ENCODE measurements at regions not wholly inside any gene's neighbourhood (a gene's known extent, or its start where the extent isn't known, plus 50 kb on each side); places are given as distances from the start of the nearest gene placed in this dataset.
"Not testable (repeated sequence)": the region's sequence is repeated elsewhere in the genome, so short reads cannot be mapped to it uniquely, and the experiment has no call there.

DNA sequence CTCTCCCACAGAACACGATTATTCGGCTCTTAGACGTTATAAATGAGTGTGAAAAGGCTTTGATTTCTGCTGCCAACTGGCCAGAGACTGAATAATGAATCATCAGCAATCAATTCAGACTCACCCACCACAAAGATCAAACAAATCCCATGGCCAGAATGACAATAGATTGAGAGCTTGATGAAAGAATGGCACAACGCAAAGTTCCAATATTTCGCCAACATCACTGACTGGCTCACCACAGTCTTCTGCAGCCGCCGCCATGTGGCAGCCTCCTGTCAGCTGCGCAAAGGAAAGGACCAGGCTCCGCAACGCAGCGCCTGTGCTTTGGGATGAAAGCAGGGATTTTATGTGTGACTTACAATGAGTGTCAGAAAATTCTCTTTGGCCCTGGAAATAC lies 104.4 kb upstream of the SOX11 start:
- no peak for DNase-seq

DNA sequence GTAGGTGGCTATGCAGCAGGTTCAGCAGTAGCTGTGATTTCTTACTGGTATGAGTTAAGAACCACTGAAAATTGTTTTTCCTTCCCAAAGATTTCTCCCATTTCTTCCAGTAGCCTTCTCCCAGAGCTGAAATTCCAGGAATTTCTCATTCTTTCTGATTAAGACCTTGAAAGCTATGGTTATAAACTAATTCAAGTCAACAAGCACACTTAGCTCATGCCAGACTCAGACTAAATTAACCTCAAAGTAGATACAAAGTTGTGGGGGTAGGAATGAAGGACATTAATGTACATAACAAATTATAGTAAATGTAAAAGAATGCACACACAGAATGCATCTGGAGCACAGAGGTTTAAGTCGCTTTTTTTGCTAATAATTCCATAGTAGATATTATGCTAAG lies 103.6 kb upstream of the SOX11 start:
- no peak for DNase-seq

DNA sequence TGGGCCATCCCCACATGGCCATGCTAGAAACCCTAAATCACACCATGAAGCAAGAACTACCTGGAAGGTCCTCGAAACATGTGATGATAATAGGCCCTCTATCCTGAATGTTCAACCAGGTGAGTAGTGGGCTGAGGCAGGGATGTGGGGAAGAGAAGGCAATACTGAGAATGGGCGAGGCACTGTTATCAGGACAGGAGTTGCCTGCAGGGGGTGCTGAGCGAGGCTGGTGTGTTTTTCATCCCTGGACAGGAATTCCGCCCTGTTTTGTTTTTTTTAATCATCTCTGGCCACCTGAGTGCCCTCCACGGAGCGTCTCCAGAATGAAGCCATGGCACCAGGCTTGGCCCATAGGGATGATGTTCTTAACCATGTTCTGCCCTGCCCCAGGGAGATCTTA lies 103.0 kb upstream of the SOX11 start:
- DNase-seq, result no peak

DNA sequence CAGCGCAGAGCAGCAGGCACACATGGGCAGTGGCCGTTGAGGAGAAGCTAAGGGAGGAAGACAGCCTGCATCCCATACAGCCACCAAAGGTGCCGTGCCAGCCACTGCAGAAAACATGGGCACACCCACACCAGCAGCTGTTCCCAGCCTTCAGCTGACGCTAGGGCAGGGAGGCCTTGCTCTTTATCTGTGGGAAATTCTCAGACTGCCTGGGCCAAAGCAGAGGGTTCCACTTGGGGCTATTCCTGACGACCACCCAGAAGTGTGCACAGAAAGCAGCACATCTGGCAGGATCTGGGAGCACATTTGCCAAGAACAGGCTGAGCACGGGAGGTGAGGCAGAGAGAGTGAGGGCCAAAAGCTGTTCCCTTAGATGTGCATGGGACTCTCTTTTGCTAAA lies 101.3 kb upstream of the SOX11 start:
- no peak for DNase-seq

DNA sequence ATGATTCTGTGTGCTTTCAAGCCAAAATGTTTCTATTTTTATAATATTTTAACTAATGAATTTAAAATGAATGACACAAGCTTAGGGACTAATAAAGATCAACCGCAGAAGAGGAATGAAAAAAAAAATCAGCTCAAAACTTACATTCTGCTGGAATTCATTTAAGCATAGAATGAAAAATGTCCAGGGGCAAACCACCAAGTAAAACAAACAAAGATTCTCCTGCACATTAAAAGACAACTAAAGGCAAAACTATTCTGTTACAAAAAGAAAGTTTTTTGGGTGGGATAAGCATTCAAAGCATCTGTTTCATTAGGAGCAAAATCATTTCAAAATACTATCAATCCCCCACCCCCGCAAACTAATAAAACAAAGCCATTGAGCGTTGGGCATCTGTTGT lies 99.3 kb upstream of the SOX11 start:
- DNase-seq, result no peak

DNA sequence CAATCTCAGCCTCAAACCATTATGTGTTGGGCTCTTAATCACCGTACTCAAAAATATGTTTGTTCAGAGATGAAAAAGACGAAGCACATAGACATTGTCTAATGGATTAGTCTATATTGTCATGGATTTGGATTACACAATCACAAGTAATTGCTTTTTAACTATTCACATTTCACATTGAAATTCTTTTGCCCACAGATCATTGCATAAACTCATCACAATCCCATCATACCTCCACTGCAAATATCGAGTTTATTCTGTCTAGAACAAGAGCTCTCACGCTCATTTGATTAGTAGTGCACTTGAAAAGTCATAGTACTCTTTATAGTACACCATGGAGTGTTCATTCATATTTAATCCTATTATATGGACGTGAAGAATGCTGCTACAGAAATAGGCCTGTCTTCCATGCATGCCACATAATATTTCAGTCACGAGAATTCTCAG lies 97.9 kb upstream of the SOX11 start:
- no peak for DNase-seq

DNA sequence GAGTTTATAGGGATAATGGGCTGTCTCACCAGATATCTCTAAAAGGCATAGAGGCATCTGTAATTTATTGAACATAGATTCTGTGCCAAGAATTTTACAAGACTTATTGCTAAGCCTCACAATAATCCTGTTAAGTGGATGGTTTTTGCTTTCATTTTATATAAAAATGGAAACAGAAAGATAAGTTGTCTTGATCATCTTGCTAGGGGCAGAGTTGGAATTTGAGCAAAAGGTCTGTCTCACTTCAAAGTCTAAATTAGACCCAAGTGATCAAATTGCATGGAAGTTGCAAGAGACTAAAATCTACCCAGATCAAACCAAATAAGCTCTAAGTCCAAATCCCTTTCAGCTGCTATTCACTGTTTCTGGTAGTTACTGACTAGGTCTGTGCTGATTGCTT lies 95.3 kb upstream of the SOX11 start:
- DNase-seq, result no peak

DNA sequence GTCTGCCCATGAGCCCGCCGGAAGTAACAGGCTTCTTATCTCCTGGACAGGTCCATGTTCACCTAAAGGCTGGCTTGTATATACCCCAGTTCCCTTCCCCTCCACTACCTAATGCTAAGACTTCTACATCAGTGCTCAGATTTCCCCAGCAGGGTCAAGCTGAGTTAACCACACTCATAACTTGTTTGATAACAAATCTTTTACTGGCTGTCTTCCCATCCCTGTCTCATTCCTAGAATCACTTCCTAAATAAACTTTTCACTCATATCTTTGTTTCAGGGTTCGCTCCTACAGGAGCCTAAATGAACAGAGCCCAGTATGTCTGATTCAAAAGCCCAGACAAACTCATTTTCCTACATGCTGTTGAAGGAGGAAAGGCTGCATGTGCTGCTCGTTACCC lies 94.0 kb upstream of the SOX11 start:
- no peak for DNase-seq

DNA sequence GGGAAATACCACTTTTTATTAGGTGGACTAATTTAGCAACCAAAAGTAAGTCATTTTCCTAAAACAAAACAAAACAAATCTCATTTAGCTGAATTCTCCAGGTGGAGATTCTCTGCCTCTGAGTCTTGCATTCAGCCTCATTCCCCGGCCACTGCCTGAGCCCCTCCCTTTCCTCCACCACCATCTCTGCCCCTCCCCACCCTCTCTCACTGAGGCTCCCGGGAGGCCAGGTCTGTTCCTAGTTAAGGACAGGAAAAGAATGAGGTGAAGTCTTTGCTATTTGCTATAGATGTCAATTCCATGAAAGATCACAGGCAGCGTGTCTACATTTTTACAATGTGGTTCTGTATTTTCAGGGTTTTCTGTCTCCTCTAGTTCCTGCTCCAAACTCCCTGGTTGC lies 83.0 kb upstream of the SOX11 start:
- no peak for DNase-seq

DNA sequence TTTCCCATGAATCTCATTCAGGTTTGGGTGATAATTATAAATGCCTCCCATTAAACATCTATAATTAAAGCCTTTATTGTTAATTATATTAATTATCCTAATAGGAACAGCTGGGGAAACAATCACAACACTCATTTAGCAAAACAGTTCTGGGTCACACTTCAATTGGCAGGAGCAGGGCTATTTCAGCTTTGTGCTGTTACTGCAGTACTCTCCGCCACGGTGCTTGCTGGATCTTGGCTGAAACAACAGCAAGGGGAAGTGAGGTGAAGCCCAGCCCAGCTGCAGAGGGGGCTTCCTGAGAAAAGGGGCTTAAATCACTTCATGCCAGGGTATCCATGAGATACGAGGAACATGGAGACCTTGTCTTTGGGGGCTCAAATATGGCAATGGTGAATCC lies 79.5 kb upstream of the SOX11 start:
- DNase-seq, result no peak

DNA sequence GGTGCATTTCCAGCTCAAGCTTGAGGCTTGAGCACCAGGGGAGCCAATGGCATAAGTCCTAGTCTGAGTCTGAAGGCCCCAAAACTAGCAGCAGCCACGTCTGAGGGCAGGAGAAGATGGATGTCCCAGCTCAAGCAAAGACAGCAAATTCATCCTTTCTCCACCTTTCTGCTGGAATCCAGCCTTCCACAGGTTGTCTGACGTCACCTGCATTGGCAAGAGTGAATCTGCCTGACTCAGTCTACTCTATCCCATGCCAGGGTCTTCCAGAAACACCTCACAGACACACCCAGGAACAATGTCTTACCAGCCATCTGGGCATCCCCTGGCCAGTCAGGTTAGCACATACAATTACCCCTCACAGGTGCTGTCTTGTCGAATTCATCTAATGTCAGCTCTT lies 76.2 kb upstream of the SOX11 start:
- no peak for DNase-seq

DNA sequence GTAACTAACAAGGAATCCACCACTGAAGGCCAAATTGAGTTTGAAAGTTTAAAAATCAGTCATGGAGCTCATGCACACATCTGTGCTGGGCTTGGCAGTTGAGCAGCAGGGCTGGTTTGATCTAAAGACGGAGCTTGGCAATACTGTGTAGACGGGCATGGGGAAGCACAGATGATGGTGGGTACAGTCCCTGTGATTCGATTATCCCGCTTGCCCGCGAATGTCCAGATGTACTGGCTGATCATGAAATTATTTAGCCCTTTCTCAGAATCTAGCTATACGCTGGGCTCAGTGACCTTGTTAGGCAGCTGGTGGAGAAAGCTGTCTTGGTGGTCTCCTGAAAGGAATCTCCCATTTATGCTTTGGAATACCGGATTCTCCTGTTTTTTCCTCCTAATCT lies 74.8 kb upstream of the SOX11 start:
- no peak for DNase-seq

DNA sequence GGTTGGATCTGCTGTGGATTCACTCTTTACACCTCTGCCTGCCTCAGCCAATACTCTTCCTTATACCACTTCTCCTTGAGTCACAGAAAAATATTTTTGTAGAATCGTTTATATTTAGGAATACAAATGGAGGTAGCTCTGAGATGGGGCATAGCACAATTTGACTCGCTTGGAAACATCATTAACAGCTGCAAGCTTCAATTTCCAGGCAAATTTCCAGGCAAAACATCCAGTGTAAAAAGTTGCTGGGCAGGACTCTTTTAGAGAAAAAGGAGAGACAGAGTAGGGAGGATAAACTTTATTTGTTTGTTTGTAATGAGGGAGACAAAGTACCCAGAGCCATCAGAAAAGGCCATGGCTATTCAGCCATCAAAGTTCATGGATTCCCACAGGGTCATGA lies 74.4 kb upstream of the SOX11 start:
- DNase-seq, result no peak

DNA sequence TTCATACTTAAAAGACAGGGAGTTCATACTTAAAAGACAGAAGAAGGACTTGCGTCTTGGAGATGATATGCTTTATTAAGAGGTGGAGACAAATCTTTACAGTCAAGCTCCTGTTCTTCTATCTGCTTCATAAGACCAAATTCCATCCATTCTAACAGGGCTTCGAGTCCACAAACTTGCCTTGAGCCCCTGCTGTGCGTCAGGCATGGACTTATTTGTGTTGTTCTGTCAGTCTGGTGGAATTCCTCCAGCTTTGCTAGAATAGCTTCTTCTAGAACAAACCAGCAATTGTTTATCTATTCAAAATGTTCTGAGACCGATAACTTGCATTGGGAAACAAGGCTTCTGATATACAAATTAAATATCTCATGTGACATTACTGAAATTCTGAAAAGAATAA lies 73.9 kb upstream of the SOX11 start:
- no peak for DNase-seq

DNA sequence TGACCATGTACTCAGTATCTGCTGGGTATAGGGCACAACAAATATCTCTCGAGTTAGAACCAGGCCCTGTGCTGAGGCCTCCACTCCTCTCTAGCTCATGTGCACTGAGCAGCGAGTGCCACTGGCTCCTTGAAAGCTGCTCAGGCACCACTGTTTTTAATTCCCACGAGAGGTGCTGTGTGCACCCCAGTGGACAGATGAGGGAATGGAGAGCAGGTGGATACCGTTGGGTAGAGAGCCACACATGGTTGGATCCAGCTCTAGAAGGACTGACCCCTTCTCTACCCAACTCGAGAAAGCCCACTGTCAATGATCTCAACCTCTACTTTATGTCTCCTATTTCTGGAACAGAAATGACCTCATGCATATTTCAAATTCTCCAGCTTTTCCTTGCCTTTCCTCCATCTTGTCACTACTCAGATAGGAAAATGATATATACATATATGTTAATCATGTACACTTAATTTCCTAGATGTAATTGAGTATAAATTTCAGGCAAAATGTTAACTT lies 66.6 kb upstream of the SOX11 start:
- DNase-seq, result not testable (repeated sequence)

DNA sequence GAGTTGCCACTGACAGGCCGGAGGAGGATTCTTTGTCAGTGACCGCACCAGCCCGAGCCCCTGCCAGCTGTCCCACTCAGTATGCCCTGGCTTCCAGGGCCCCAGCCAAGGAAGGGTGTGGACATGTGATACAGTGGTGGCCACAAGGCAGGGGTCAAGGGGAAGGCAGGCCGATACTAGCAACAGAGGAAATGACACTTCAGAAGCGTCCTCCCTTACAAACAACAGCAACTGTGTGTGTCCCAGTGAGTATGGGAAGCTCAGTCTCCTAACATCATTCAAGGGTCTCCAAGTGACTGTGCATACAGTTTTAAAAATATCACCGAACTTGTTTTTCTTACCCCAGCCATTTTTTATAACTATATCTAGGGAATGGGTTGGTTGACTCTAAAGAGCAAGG lies 63.7 kb upstream of the SOX11 start:
- not testable (repeated sequence) for DNase-seq

DNA sequence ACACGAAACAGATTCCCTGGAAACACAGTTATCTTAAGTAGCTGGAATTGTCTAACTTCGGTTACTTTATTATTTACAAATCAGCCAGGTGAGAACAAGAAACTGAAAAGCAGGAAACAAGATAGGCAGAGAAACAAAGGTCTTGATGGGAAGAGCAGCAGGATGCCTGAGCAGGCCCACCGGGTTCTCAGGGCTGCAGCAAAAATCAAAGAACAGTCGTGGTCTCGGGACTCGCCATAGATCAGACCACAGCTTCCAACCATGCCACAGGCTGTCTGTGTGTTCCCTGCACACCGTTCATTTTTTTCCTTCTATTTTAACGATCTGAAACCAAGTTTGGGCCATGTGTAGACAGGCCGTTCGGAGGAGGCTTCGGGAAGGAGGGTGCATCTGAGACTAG lies 62.7 kb upstream of the SOX11 start:
- not testable (repeated sequence) for DNase-seq

DNA sequence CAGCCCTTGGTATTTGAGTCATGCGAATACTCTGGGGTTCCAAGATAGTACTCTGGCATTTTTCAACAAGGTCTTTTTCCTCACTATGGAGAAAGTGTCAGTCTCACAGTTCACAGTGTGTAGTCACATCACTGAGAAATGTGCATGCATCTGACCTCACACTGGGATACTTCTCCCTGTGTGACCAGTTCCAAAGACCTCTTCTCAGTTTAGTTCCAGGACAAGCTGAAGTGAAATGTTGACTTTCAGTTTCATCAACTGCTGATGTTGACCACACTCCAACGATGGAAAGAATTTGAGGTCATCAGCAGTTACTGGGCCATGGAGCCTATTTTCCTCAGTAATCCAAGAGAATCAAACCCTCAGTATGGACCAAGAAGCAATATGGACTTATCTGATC lies 55.1 kb upstream of the SOX11 start:
- not testable (repeated sequence) for DNase-seq

Measured in stimulated activated CD4-positive, alpha-beta T cell treated with anti-CD3 and anti-CD28 coated beads, Interleukin-2, amount 100 ng/mL, for 24 hours (primary cell).